ENCODE measurements at regions not wholly inside any gene's neighbourhood (a gene's known extent, or its start where the extent isn't known, plus 50 kb on each side); places are given as distances from the start of the nearest gene placed in this dataset.

DNA sequence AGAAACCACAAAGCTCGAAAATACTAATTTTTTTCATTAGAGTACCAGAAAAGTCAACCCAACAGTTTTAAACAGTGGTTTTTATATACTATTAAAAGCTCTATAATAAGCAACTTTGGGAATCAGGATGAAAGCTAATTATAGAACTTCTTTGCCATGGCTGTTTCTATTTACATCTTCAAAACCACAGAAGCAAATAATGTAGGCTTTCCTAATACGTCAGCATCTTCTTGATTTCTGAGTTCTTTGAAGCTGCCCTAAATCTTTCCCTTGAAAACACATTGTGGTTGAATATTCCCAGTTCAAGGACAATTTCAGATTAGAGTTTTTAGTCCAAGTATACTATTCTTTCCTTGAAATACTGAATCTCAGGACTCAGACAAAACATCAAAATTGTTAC, 460.2 kb upstream of the FAT1 start:
- Histone ChIP-seq H3K36me3 (ENCODE audit: control insufficient read depth, insufficient read depth, low read length) (no peaks in the 10 kb centered on the region), H3K4me3 (ENCODE audit: low read depth, low read length) (no peak overlapping the region), H3K27me3 (ENCODE audit: control insufficient read depth, insufficient read depth, low read length) (no peaks in the 10 kb centered on the region)
- ChIA-PET POLR2A (no interaction called here), CTCF (interaction anchor here (0.6 to 0.7 kb wide), 2 partner anchors 8 to 120 kb away, joined by 3 read pairs; no protein-coding TSS in a partner anchor)
- DNase-seq (ENCODE audit: low read depth), result no peak
- TF ChIP-seq, protein P1, sequence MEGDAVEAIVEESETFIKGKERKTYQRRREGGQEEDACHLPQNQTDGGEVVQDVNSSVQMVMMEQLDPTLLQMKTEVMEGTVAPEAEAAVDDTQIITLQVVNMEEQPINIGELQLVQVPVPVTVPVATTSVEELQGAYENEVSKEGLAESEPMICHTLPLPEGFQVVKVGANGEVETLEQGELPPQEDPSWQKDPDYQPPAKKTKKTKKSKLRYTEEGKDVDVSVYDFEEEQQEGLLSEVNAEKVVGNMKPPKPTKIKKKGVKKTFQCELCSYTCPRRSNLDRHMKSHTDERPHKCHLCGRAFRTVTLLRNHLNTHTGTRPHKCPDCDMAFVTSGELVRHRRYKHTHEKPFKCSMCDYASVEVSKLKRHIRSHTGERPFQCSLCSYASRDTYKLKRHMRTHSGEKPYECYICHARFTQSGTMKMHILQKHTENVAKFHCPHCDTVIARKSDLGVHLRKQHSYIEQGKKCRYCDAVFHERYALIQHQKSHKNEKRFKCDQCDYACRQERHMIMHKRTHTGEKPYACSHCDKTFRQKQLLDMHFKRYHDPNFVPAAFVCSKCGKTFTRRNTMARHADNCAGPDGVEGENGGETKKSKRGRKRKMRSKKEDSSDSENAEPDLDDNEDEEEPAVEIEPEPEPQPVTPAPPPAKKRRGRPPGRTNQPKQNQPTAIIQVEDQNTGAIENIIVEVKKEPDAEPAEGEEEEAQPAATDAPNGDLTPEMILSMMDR (IDR thresholded peaks at IDR 0.05; ENCODE audit: insufficient read depth, low read depth, low read length), result no peak

DNA sequence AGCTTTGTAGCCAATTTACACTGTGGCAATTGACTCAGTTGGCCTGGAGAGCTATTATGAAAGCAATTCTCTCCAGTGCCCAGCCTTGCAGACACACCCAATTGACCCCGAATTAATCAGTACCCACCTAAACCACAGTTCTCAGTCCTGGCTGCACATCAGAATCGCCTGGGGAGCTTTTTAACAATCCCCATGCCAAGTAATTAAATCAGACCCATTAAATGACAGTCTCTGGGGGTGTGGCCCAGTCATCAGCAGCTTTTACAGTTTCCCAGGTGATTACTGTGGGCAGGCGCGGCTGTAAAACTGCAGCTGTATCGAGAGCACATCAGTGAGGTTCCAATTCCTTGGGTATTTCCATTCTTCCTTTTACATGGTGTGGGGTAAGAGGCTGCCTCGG, 460.9 kb upstream of the FAT1 start:
- ChIA-PET CTCF (interaction anchor here (0.6 to 0.7 kb wide), 2 partner anchors 9 to 120 kb away, joined by 3 read pairs; no protein-coding TSS in a partner anchor), POLR2A (no interaction called here)
- TF ChIP-seq, protein P1 (IDR thresholded peaks at IDR 0.05; ENCODE audit: insufficient read depth, low read depth, low read length), result no peak

DNA sequence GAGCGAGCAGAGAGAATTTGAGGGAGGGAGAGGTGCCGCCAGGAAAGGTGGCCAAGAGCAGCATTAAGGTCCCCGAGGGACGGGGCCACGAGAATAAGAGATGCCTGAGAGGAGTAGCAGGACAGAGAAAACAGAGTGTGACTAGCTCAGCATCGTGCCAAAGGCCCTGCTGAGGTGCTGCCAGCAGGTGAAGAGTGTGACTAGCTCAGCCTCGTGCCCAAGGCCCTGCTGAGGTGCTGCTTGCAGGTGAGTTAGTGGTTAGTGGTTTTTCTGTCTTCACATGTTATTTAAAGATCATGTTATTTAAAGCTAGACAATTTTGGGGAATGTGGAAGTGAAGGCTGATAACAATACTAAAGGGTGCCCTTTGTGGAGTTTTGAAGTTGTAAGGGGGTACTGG, 464.5 kb upstream of the FAT1 start:
- ChIA-PET POLR2A (no interaction called here), CTCF (no interaction called here)
- H3K27me3 ChIP-seq (ENCODE audit: control insufficient read depth, insufficient read depth, low read length), result no peaks in the 10 kb centered on the region
- TF ChIP-seq, protein P1 (IDR thresholded peaks at IDR 0.05; ENCODE audit: insufficient read depth, low read depth, low read length), result no peak
- no peaks in the 10 kb centered on the region for H3K36me3 ChIP-seq (ENCODE audit: control insufficient read depth, insufficient read depth, low read length)
- no peak for DNase-seq (ENCODE audit: low read depth)
- no peak overlapping the region for H3K4me3 ChIP-seq (ENCODE audit: low read depth, low read length)

More for the DNA sequence above, 460.9 kb upstream of the FAT1 start:
- Histone ChIP-seq H3K27me3 (ENCODE audit: control insufficient read depth, insufficient read depth, low read length) (no peaks in the 10 kb centered on the region), H3K4me3 (ENCODE audit: low read depth, low read length) (no peak overlapping the region), H3K36me3 (ENCODE audit: control insufficient read depth, insufficient read depth, low read length) (no peaks in the 10 kb centered on the region)
- no peak for DNase-seq (ENCODE audit: low read depth)

DNA sequence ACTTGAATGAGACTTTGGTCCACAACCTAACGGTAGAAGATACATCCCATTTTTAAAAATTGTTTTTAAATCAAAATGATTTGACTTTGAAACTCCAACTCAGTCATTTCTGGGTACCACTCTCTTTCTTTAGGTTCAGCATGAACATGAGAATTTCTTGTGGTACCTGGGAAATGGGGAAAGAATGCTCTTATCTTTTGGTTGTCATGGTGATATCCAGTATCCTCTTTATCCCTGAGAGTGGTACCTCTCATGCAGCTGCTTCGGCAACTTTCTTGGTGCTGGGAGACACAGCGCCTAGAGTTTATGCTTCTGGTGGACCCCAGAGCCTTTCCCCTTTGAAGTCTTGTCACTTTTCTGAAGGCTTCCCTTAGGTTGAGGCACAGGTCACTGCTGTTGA, 465.1 kb upstream of the FAT1 start:
- H3K4me3 ChIP-seq (ENCODE audit: low read depth, low read length), result no peak overlapping the region
- no peak for DNase-seq (ENCODE audit: low read depth)
- CTCF ChIA-PET, result no interaction called here
- POLR2A ChIA-PET, result no interaction called here
- TF ChIP-seq, protein P1 (IDR thresholded peaks at IDR 0.05; ENCODE audit: insufficient read depth, low read depth, low read length), result no peak
- no peaks in the 10 kb centered on the region for H3K27me3 ChIP-seq (ENCODE audit: control insufficient read depth, insufficient read depth, low read length)
- H3K36me3 ChIP-seq (ENCODE audit: control insufficient read depth, insufficient read depth, low read length), result no peaks in the 10 kb centered on the region

DNA sequence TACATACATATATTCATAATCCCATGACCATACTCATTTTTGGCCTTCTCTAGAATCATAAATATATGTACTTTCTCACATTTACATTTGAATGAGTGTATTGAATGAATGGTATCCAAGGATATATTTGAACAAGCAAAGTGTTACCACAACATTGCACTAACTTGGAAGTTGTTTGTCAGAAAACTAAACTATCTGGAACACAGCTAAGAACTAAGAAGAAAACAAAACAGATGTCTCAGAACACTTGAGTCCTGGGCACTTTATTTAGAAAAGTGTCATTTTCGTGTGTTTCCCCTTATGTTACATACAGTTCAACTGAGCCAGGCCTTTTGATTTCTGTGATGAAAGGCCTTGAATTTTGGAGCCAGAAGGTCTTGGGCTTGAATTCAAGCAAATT, 466.7 kb upstream of the FAT1 start:
- DNase-seq (ENCODE audit: low read depth), result no peak
- no peaks in the 10 kb centered on the region for H3K36me3 ChIP-seq (ENCODE audit: control insufficient read depth, insufficient read depth, low read length)
- CTCF ChIA-PET, result interaction anchor here (1.4 kb wide), 1 partner anchor 9 kb away, joined by 3 read pairs; no protein-coding TSS in a partner anchor
- H3K27me3 ChIP-seq (ENCODE audit: control insufficient read depth, insufficient read depth, low read length), result no peaks in the 10 kb centered on the region
- TF ChIP-seq, protein P1 (IDR thresholded peaks at IDR 0.05; ENCODE audit: insufficient read depth, low read depth, low read length), result no peak
- no peak overlapping the region for H3K4me3 ChIP-seq (ENCODE audit: low read depth, low read length)
- POLR2A ChIA-PET, result no interaction called here

Data from BJ (cell line).